ENCODE measurements at regions not wholly inside any gene's neighbourhood (a gene's known extent, or its start where the extent isn't known, plus 50 kb on each side); places are given as distances from the start of the nearest gene placed in this dataset.

DNA sequence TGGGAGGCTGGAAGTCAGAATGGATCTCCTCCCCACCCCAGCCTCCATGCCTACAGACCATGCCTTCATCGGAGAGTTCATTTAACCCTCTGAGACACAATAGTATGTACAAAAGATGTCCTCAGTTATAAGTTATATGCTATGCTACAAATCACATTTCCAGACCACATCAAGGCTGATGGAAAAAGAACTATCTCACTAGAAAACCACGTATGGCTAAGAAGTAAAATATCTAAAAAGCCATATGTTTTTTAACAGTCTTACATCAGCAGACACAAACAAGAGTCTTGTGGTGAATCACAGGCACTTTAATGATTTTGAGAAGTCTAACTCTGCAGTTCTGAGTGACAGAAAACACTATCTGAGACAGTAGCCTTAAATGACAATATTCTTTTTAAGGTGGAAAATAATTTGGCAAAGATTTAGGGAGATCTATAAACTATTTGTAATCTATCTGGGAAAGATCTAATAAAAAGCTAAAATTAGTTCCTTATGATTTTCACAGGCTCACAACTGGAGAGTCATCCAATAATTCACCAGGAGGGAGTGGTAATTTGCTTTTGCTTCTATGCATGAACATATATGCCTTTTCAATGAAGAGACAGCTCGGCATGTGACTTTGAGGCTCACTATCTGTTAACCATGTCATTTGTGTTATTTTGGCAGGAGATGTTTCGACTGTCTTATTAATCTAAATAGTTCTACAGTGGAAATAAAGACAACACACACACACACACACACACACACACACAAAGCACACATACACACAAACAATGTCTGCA lies 197.5 kb downstream of the IRS1 start:
- no peak for TF ChIP-seq POLR2A (IDR thresholded peaks at IDR 0.05)
- TF ChIP-seq, protein P1, sequence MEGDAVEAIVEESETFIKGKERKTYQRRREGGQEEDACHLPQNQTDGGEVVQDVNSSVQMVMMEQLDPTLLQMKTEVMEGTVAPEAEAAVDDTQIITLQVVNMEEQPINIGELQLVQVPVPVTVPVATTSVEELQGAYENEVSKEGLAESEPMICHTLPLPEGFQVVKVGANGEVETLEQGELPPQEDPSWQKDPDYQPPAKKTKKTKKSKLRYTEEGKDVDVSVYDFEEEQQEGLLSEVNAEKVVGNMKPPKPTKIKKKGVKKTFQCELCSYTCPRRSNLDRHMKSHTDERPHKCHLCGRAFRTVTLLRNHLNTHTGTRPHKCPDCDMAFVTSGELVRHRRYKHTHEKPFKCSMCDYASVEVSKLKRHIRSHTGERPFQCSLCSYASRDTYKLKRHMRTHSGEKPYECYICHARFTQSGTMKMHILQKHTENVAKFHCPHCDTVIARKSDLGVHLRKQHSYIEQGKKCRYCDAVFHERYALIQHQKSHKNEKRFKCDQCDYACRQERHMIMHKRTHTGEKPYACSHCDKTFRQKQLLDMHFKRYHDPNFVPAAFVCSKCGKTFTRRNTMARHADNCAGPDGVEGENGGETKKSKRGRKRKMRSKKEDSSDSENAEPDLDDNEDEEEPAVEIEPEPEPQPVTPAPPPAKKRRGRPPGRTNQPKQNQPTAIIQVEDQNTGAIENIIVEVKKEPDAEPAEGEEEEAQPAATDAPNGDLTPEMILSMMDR (IDR thresholded peaks at IDR 0.05), result no peak
- Histone ChIP-seq H3K4me1 (peaks cover 0 to 5% of the 10 kb centered on the region in 2 donors), H3K4me3 (replicated peaks in 1 of 3) (no peak overlapping the region), H3K27me3 (no peaks in the 10 kb centered on the region), H3K27ac (no peak overlapping the region), H3K9me3 (no peaks in the 10 kb centered on the region), H3K36me3 (no peaks in the 10 kb centered on the region)
- WGBS, 2 donors, result 91 to 94% methylated on average over 4 of the region's 4 CpGs
- intact Hi-C loops (cut with DNase I), result no loop called here
- DNase-seq, result no peak

DNA sequence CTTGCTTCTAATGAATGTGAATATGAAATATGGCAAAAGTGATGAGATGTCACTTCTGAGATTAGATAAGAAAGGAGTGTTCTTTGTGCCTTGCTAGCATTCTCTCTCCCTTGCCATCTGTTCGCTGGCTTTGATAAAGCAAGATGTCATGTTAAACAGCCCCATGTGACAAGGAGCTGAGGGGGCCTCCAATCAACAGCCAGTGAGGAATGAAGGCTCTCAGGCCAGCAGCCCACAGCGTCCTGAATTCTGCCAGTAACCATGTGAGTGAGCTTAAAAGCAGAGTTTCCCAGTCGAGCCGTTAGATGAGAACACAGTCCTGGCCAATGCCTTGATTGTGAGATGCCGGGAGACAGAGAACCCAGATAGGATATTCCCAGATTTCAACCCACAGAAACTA lies 198.8 kb downstream of the IRS1 start:
- no peaks in the 10 kb centered on the region for H3K9me3 ChIP-seq
- no peak overlapping the region for H3K4me3 ChIP-seq (replicated peaks in 1 of 3)
- H3K27me3 ChIP-seq, result no peaks in the 10 kb centered on the region
- H3K36me3 ChIP-seq, result no peaks in the 10 kb centered on the region
- H3K27ac ChIP-seq, result no peak overlapping the region
- 77 to 85% methylated on average over 5 of the region's 5 CpGs for WGBS, 2 donors
- no peak for DNase-seq
- TF ChIP-seq POLR2A (IDR thresholded peaks at IDR 0.05), result no peak
- TF ChIP-seq, protein P1 (IDR thresholded peaks at IDR 0.05), result no peak
- intact Hi-C loops (cut with DNase I), result no loop called here
- peaks cover 0 to 5% of the 10 kb centered on the region in 2 donors for H3K4me1 ChIP-seq

DNA sequence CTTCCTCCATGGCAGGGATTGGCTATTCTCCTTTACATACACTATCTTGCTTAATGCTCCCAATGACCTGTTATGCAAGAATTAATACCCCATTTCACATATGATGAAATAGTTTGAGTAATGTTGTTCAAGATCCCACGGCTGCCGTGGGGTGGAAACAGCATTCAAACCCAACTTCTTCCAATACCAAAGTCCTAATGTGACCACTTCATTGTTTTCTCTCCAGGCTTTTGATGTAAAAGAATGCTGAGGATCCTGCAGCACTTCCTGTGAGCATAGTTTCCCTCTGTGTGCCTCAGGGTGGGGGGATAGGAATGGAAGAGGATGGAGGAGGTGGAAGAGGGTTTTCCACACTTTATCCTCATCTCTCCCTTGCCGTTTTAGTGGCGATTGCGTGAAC lies 199.4 kb downstream of the IRS1 start:
- no peak for TF ChIP-seq POLR2A (IDR thresholded peaks at IDR 0.05)
- TF ChIP-seq, protein P1 (IDR thresholded peaks at IDR 0.05), result no peak
- DNase-seq, result no peak
- no peaks in the 10 kb centered on the region for H3K27me3 ChIP-seq
- no peaks in the 10 kb centered on the region for H3K36me3 ChIP-seq
- peaks cover 0 to 5% of the 10 kb centered on the region in 2 donors for H3K4me1 ChIP-seq
- 87 to 91% methylated on average over 5 of the region's 5 CpGs for WGBS, 2 donors
- no peak overlapping the region for H3K27ac ChIP-seq
- no peak overlapping the region for H3K4me3 ChIP-seq (replicated peaks in 1 of 3)
- H3K9me3 ChIP-seq, result no peaks in the 10 kb centered on the region
- intact Hi-C loops (cut with DNase I), result no loop called here

DNA sequence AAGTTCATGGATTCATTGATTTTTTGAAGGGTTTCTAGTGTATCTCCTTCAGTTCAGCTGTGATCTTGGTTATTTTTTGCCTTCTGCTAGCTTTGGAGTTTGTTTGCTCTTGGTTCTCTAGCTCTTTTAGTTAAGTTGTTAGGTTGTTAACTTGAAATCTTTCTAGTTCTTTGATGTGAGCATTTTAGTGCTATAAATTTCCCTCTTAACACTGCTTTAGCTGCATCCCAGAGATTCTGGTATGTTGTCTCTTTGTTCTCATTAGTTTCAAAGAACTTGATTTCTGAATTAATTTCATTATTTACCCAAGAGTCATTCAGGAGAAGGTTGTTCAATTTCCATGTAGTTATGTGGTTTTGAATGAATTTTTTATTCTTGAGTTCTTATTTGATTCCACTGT lies 210.6 kb downstream of the IRS1 start:
- no peak for DNase-seq
- Histone ChIP-seq H3K27ac (no peak overlapping the region), H3K4me3 (replicated peaks in 1 of 3) (no peak overlapping the region), H3K4me1 (peaks cover 4 to 15% of the 10 kb centered on the region in 2 donors), H3K36me3 (no peaks in the 10 kb centered on the region), H3K9me3 (no peaks in the 10 kb centered on the region), H3K27me3 (no peaks in the 10 kb centered on the region)
- intact Hi-C loops (cut with DNase I), result no loop called here
- TF ChIP-seq POLR2A (IDR thresholded peaks at IDR 0.05), result no peak
- TF ChIP-seq, protein P1 (IDR thresholded peaks at IDR 0.05), result no peak

DNA sequence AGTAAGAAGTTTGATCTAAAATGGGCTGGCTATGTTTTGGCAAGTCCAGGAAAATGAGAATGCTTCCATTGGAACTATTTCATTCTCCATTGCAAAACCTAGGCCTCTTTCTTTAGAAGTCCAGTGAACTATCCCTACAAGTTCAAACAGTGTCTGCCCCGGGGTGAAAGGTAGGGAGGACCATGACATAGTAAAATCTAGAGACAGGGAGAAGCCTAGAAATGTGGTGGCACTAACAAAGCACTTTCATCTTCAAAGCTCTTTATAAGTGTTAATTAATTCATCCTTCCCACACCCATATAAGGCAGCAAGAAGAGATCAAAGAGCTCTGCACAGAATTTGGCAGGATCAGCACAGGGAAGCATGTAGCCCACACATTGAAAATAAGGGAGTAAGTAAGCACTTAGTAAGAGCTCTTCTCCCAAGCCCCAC lies 214.5 kb downstream of the IRS1 start:
- WGBS, 2 donors, result 76 to 88% methylated on average over 1 of the region's 1 CpG
- Histone ChIP-seq H3K27me3 (no peaks in the 10 kb centered on the region), H3K9me3 (no peaks in the 10 kb centered on the region), H3K27ac (peak overlapping the region; percentile 69 to 83 (median 82)), H3K4me3 (replicated peaks in 1 of 3) (no peak overlapping the region), H3K4me1 (peaks cover 14 to 36% of the 10 kb centered on the region in 2 donors), H3K36me3 (no peaks in the 10 kb centered on the region)
- intact Hi-C loops (cut with DNase I), result no loop called here
- TF ChIP-seq, protein P1 (IDR thresholded peaks at IDR 0.05), result no peak
- TF ChIP-seq POLR2A (IDR thresholded peaks at IDR 0.05), result no peak
- DNase-seq, result no peak
